HepG2 (cell line): ENCODE measurements at regions not wholly inside any gene's neighbourhood (a gene's known extent, or its start where the extent isn't known, plus 50 kb on each side); places are given as distances from the start of the nearest gene placed in this dataset.

Experiments used
- ATAC-seq: fragments of 200-7000 bp; cut with Tn5 transposase; 3 replicates; pipeline ENCODE4 v1.9.1; 2020; ENCODE audit warnings: mild to moderate bottlenecking, moderate library complexity
- BruUV-seq: library from RNA; stranded (reverse); fragments of 400-500 nt; replicated peaks from 2 replicates; lab custom pipeline; 2021; lab: Mats Ljungman, UMichigan
- CTCF ChIA-PET: fragments of 300-600 bp; formaldehyde crosslinking; extraction: SDS; loops from one replicate; lab custom pipeline; 2021; ENCODE audit warnings: low total read pairs, inconsistent platforms, low intra/inter-chr PET ratio; lab: Yijun Ruan, JAX
- POLR2A ChIA-PET: fragments of 350-600 bp; sonication (Branson Sonifier 250); formaldehyde crosslinking; loops from one replicate; lab custom pipeline; 2020; ENCODE audit warnings: antibody characterized with exemption, inconsistent platforms; lab: Yijun Ruan, JAX
- DNase-seq: peaks from one replicate; pipeline ENCODE4 v3.0.0-alpha.2; 2015; ENCODE audit warnings: low spot score
- FAIRE-seq: peaks from 3 replicates; lab custom pipeline; 2011; peaks lifted over from hg19 to GRCh38; lab: Jason Lieb, UNC
- H2AFZ ChIP-seq: one replicate; pipeline ENCODE4 v1.6.1; 2011; ENCODE audit warnings: low read length, inconsistent platforms
- H3K27ac ChIP-seq: fragments of 300-600 bp; 3 replicates; pipeline ENCODE4 v1.8.0; 2011; ENCODE audit warnings: mixed run types, mild to moderate bottlenecking, mixed read lengths, low read length, inconsistent platforms; ENCODE audit not compliant: insufficient read depth; ENCODE audit errors: extremely low read length
- H3K27me3 ChIP-seq, 2 experiments: fragments of 200-600 bp in 1 of 2; 2 replicates in 1 of 2; 3 replicates in 1 of 2; pipeline versions ENCODE4 v1.6.0 to v1.8.0; 2011; ENCODE audit warnings: low read length in 2 of 2, mild to moderate bottlenecking in 2 of 2, moderate library complexity in 2 of 2, inconsistent platforms in 1 of 2; ENCODE audit not compliant: insufficient read depth in 2 of 2, control insufficient read depth in 1 of 2
- H3K36me3 ChIP-seq, 2 experiments: fragments of 200-600 bp in 1 of 2; replicated peaks in 1 of 2; 2 replicates in 1 of 2; 3 replicates in 1 of 2; pipeline versions ENCODE4 v1.5.1 to v1.8.0; 2011; ENCODE audit warnings: low read length in 2 of 2, inconsistent platforms in 1 of 2; ENCODE audit not compliant: insufficient read depth in 2 of 2, control insufficient read depth in 1 of 2
- H3K4me1 ChIP-seq: 2 replicates; pipeline ENCODE4 v1.5.1; 2012; ENCODE audit warnings: low read length, inconsistent platforms; ENCODE audit not compliant: insufficient read depth
- H3K4me2 ChIP-seq: 2 replicates; pipeline ENCODE4 v1.6.0; 2011; ENCODE audit warnings: low read depth, low read length, inconsistent platforms
- H3K4me3 ChIP-seq, 3 experiments: fragments of 200-600 bp in 1 of 3; sonication (generic), shearing (Covaris generic) in 1 of 3; replicated peaks in 1 of 3; 2 replicates each; pipeline ENCODE4 v1.5.1; 2011 to 2016; ENCODE audit warnings: low read length in 3 of 3, inconsistent platforms in 2 of 3, low read depth in 2 of 3, mild to moderate bottlenecking in 2 of 3, control low read depth in 1 of 3, mixed read lengths in 1 of 3; ENCODE audit not compliant: insufficient read depth in 1 of 3
- H3K79me2 ChIP-seq: one replicate; pipeline ENCODE4 v1.6.1; 2011; ENCODE audit warnings: low read length, inconsistent platforms; ENCODE audit not compliant: insufficient read depth
- H3K9ac ChIP-seq: 2 replicates; pipeline ENCODE4 v1.6.0; 2011; ENCODE audit warnings: mild to moderate bottlenecking, low read depth, low read length, inconsistent platforms; ENCODE audit not compliant: insufficient read depth
- H3K9me3 ChIP-seq: 2 replicates; pipeline ENCODE4 v1.5.1; 2012; ENCODE audit warnings: mild to moderate bottlenecking, low read length
- H4K20me1 ChIP-seq: 2 replicates; pipeline ENCODE4 v1.6.0; 2011; ENCODE audit warnings: inconsistent platforms, mild to moderate bottlenecking, low read length, moderate library complexity; ENCODE audit not compliant: insufficient read depth
- CBX2 ChIP-seq, 2 experiments: fragments of 200-600 bp in 1 of 2; sonication (generic); formaldehyde crosslinking in 1 of 2; IDR thresholded peaks; 2 replicates each; pipeline versions ENCODE4 v1.7.0 to v1.8.1; 2018 to 2022; ENCODE audit warnings: low read depth in 2 of 2, low read length in 1 of 2, mild to moderate bottlenecking in 1 of 2, missing genetic modification reagents in 1 of 2
- EHMT2 ChIP-seq: fragments of 200-600 bp; sonication (generic); IDR thresholded peaks from 2 replicates; pipeline ENCODE4 v1.7.0; 2017; ENCODE audit warnings: antibody characterized with exemption, low read depth, low read length, borderline replicate concordance
- FOXO4 ChIP-seq: sonication (generic); formaldehyde crosslinking; conservative IDR thresholded peaks from 2 replicates; pipeline ENCODE4 v1.8.1; 2023; ENCODE audit warnings: missing genetic modification reagents
- KLF12 ChIP-seq: sonication (generic); formaldehyde crosslinking; IDR thresholded peaks from 2 replicates; pipeline ENCODE4 v1.4.0; 2020; ENCODE audit warnings: missing genetic modification reagents, borderline replicate concordance
- RNF219 ChIP-seq: sonication (generic); formaldehyde crosslinking; IDR thresholded peaks from 2 replicates; pipeline ENCODE4 v1.5.0; 2020; ENCODE audit warnings: mild to moderate bottlenecking, missing genetic modification reagents
- SATB2 ChIP-seq: sonication (generic); formaldehyde crosslinking; IDR thresholded peaks from 2 replicates; pipeline ENCODE4 v1.5.0; 2020; ENCODE audit warnings: missing genetic modification reagents
- TEAD3 ChIP-seq: optimal IDR thresholded peaks from 2 replicates; pipeline ENCODE3; 2016; ENCODE audit warnings: borderline replicate concordance
- TRIM24 ChIP-seq: sonication (generic); formaldehyde crosslinking; IDR thresholded peaks from 2 replicates; pipeline ENCODE4 v1.8.0; 2022; ENCODE audit warnings: mild to moderate bottlenecking, missing genetic modification reagents
- ZBTB20 ChIP-seq: sonication (generic); formaldehyde crosslinking; IDR thresholded peaks from 2 replicates; pipeline ENCODE4 v1.8.1; 2023; ENCODE audit warnings: missing genetic modification reagents, low read depth, mild to moderate bottlenecking, borderline replicate concordance
- ZBTB7B ChIP-seq: sonication (generic); formaldehyde crosslinking; IDR thresholded peaks from 2 replicates; pipeline ENCODE4 v1.4.0; 2020; ENCODE audit warnings: missing genetic modification reagents
- ZNF18 ChIP-seq: sonication (generic); formaldehyde crosslinking; IDR thresholded peaks from 2 replicates; pipeline ENCODE4 v1.8.0; 2022; ENCODE audit warnings: mild to moderate bottlenecking, missing genetic modification reagents; ENCODE audit not compliant: insufficient replicate concordance
- ZNF281 ChIP-seq: sonication (generic); formaldehyde crosslinking; IDR thresholded peaks from 2 replicates; pipeline ENCODE4 v1.4.0; 2020; ENCODE audit warnings: missing genetic modification reagents, borderline replicate concordance
- ZNF446 ChIP-seq: sonication (generic); formaldehyde crosslinking; IDR thresholded peaks from 2 replicates; pipeline ENCODE4 v1.5.0; 2020; ENCODE audit warnings: mild to moderate bottlenecking, missing genetic modification reagents
- ZNF572 ChIP-seq: sonication (generic); formaldehyde crosslinking; IDR thresholded peaks from 2 replicates; pipeline ENCODE4 v1.5.1; 2020; ENCODE audit warnings: mild to moderate bottlenecking, missing genetic modification reagents
- ZNF841 ChIP-seq: sonication (generic); formaldehyde crosslinking; IDR thresholded peaks from 2 replicates; pipeline ENCODE4 v1.8.1; 2023; ENCODE audit warnings: missing genetic modification reagents, borderline replicate concordance
- ZSCAN30 ChIP-seq: sonication (generic); formaldehyde crosslinking; IDR thresholded peaks from 2 replicates; pipeline ENCODE4 v1.5.0; 2020; ENCODE audit warnings: mild to moderate bottlenecking, missing genetic modification reagents
- WGBS: methylation state at CpG from one replicate; pipeline ENCODE4 v1.1.6; 2017; ENCODE audit warnings: low lambda C conversion rate; 5-methylcytosine and 5-hydroxymethylcytosine counted together
- in situ Hi-C: cut with HindIII; loops from 2 replicates; pipeline ENCODE4 v1.10.0; 2017; ENCODE audit warnings: low pct_unique_long_range_greater_than_20kb; ENCODE audit not compliant: extremely low pct_ligation_motif_present
- intact Hi-C: fragments of 100-400 bp; cut with micrococcal nuclease; formaldehyde crosslinking; loops from one replicate; pipeline ENCODE4 v1.10.0; 2022; ENCODE audit not compliant: unreplicated experiment

GRCh38 chr1:73910062-73910461 lies 287.9 kb downstream of the LRRIQ3 start (continued):
- no peak for TF ChIP-seq ZNF18 (CRISPR knock-in tag)
- no peak for TF ChIP-seq SATB2 (CRISPR knock-in tag)
- no peak for TF ChIP-seq TEAD3

GRCh38 chr1:73909043-73909562 lies 288.9 kb downstream of the LRRIQ3 start:
- H4K20me1 ChIP-seq, result no peaks in the 10 kb centered on the region
- H3K79me2 ChIP-seq, result no peaks in the 10 kb centered on the region
- no TSS peak for BruUV-seq
- WGBS, result 3% methylated on average over 2 of the region's 2 CpGs
- no peak overlapping the region for H3K4me2 ChIP-seq
- DNase-seq (no peak), FAIRE-seq (no peak), ATAC-seq (no peak)
- in situ Hi-C loops, result no loop called here
- H3K4me1 ChIP-seq, result no peaks in the 10 kb centered on the region
- no peaks in the 10 kb centered on the region for H3K36me3 ChIP-seq
- intact Hi-C loops, result no loop called here
- H3K9ac ChIP-seq, result no peak overlapping the region
- H2AFZ ChIP-seq, result no peak overlapping the region
- POLR2A ChIA-PET, result no interaction called here
- no peak overlapping the region for H3K4me3 ChIP-seq
- CTCF ChIA-PET, result no interaction called here
- no peaks in the 10 kb centered on the region for H3K27me3 ChIP-seq
- peaks cover 56% of the 10 kb centered on the region for H3K9me3 ChIP-seq
- H3K27ac ChIP-seq, result no peak overlapping the region
- no peak for TF ChIP-seq ZNF446 (CRISPR knock-in tag)
- no peak for TF ChIP-seq FOXO4
- TF ChIP-seq ZBTB7B (CRISPR knock-in tag), result no peak
- TF ChIP-seq RNF219 (CRISPR knock-in tag), result no peak
- no peak for TF ChIP-seq ZSCAN30 (CRISPR knock-in tag)
- TF ChIP-seq ZBTB20 (CRISPR knock-in tag), result no peak
- TF ChIP-seq EHMT2, result no peak
- TF ChIP-seq ZNF572 (CRISPR knock-in tag), result no peak
- no peak for TF ChIP-seq ZNF841
- no peak for TF ChIP-seq TRIM24 (CRISPR knock-in tag)
- TF ChIP-seq CBX2 (IDR thresholded peaks at IDR 0.05; ENCODE audit: low read depth, low read length), result no peak
- TF ChIP-seq CBX2 (CRISPR knock-in tag; IDR thresholded peaks at IDR 0.05; ENCODE audit: low read depth), result no peak
- no peak for TF ChIP-seq ZNF281
- no peak for TF ChIP-seq KLF12 (CRISPR knock-in tag)
